B cell (primary cell): ENCODE measurements at regions not wholly inside any gene's neighbourhood (a gene's known extent, or its start where the extent isn't known, plus 50 kb on each side); places are given as distances from the start of the nearest gene placed in this dataset.

ENCODE experiments used
- ATAC-seq: fragments of 200-7000 bp; cut with Tn5 transposase; one replicate; pipeline ENCODE4 v1.10.0; 2021; ENCODE audit warnings: low read depth, mild to moderate bottlenecking, moderate number of reproducible peaks, moderate library complexity
- CTCF ChIA-PET: fragments of 350-600 bp; sonication (Branson Sonifier 250); formaldehyde crosslinking; loops from one replicate; lab custom pipeline; 2021; ENCODE audit warnings: antibody characterized with exemption, inconsistent platforms; lab: Charles Lee
- POLR2A ChIA-PET: fragments of 350-600 bp; sonication (Branson Sonifier 250); formaldehyde crosslinking; loops from one replicate; lab custom pipeline; 2021; ENCODE audit warnings: antibody characterized with exemption; lab: Charles Lee
- DNase-seq: peaks from one replicate; pipeline ENCODE4 v3.0.0; 2013
- H2AFZ ChIP-seq: 2 replicates; pipeline ENCODE4 v1.6.1; 2012; ENCODE audit warnings: mild to moderate bottlenecking, low read depth, low read length; ENCODE audit not compliant: insufficient read depth, poor library complexity, severe bottlenecking
- H3K27ac ChIP-seq, 2 donors: 1 replicate in 1 of 2; 2 replicates in 1 of 2; pipeline ENCODE4 v1.5.1; 2012 to 2013; ENCODE audit warnings: low read length in 2 of 2, mild to moderate bottlenecking in 2 of 2, moderate library complexity in 1 of 2
- H3K27me3 ChIP-seq, 4 experiments: fragments of 200-600 bp in 1 of 4; sonication (generic) in 1 of 4; replicated peaks in 1 of 4; 1 replicate in 2 of 4; 2 replicates in 2 of 4; pipeline versions ENCODE4 v1.6.1 to v1.7.0; 2013 to 2016; ENCODE audit warnings: low read length in 3 of 4, mild to moderate bottlenecking in 2 of 4, mixed read lengths in 1 of 4, moderate library complexity in 1 of 4; ENCODE audit not compliant: insufficient read depth in 4 of 4, control insufficient read depth in 3 of 4; ENCODE audit errors: control extremely low read depth in 1 of 4
- H3K36me3 ChIP-seq, 2 experiments: replicated peaks in 1 of 2; 1 replicate in 1 of 2; 2 replicates in 1 of 2; pipeline versions ENCODE4 v1.6.1 to v1.7.1; 2013; ENCODE audit warnings: low read length in 1 of 2; ENCODE audit not compliant: insufficient read depth in 2 of 2, control insufficient read depth in 1 of 2; ENCODE audit errors: control extremely low read depth in 1 of 2, extremely low read depth in 1 of 2
- H3K4me1 ChIP-seq, 2 donors: fragments of 200-600 bp in 1 of 2; sonication (generic) in 1 of 2; 1 replicate in 1 of 2; 2 replicates in 1 of 2; pipeline versions ENCODE4 v1.5.1 to v1.6.1; 2013 to 2017; ENCODE audit warnings: low read length in 2 of 2; ENCODE audit not compliant: control insufficient read depth in 2 of 2, insufficient read depth in 2 of 2
- H3K4me2 ChIP-seq: replicated peaks from 2 replicates; pipeline ENCODE3; 2012; ENCODE audit warnings: mild to moderate bottlenecking, low read depth, low read length; ENCODE audit not compliant: poor library complexity, severe bottlenecking
- H3K4me3 ChIP-seq, 5 experiments: fragments of 200-600 bp in 1 of 5; sonication (generic) in 1 of 5; 1 replicate in 3 of 5; 2 replicates in 2 of 5; pipeline versions ENCODE4 v1.5.1 to v1.7.0; 2011 to 2016; ENCODE audit warnings: low read length in 4 of 5, mild to moderate bottlenecking in 4 of 5, low read depth in 2 of 5, control low read depth in 1 of 5, moderate library complexity in 1 of 5; ENCODE audit not compliant: insufficient read depth in 1 of 5; ENCODE audit errors: control extremely low read depth in 1 of 5, extremely low read depth in 1 of 5
- H3K79me2 ChIP-seq: fragments of 200-600 bp; sonication (generic); one replicate; pipeline ENCODE4 v1.6.0; 2016; ENCODE audit warnings: low read length; ENCODE audit not compliant: control insufficient read depth, insufficient read depth
- H3K9ac ChIP-seq: fragments of 200-600 bp; sonication (generic); 2 replicates; pipeline ENCODE4 v1.6.1; 2017; ENCODE audit warnings: mild to moderate bottlenecking, low read length, moderate library complexity
- H3K9me3 ChIP-seq, 3 donors: one replicate each; pipeline versions ENCODE4 v1.6.1 to v1.7.1; 2013; ENCODE audit warnings: low read length in 2 of 3; ENCODE audit not compliant: control insufficient read depth in 2 of 3, insufficient read depth in 1 of 3; ENCODE audit errors: control extremely low read depth in 1 of 3
- H4K20me1 ChIP-seq: 2 replicates; pipeline ENCODE4 v1.6.0; 2012; ENCODE audit warnings: mild to moderate bottlenecking, low read length; ENCODE audit not compliant: insufficient read depth, control insufficient read depth, poor library complexity, severe bottlenecking
- H3K27ac Mint-ChIP-seq: one replicate; pipeline ENCODE4 v1.8.0; 2021; ENCODE audit warnings: mixed read lengths
- H3K27me3 Mint-ChIP-seq: one replicate; pipeline ENCODE4 v1.8.0; 2021; ENCODE audit warnings: mixed read lengths
- H3K4me1 Mint-ChIP-seq: one replicate; pipeline ENCODE4 v1.8.0; 2021; ENCODE audit warnings: mixed read lengths
- H3K4me3 Mint-ChIP-seq: one replicate; pipeline ENCODE4 v1.8.0; 2021; ENCODE audit warnings: mixed read lengths
- H3K9me3 Mint-ChIP-seq: one replicate; pipeline ENCODE4 v1.8.0; 2022; ENCODE audit warnings: mixed read lengths; ENCODE audit not compliant: insufficient read depth
- CTCF ChIP-seq: fragments of 200-600 bp; IDR thresholded peaks from one replicate; pipeline ENCODE4 v1.8.0; 2022; ENCODE audit warnings: antibody characterized with exemption, mild to moderate bottlenecking
- EZH2 ChIP-seq: IDR thresholded peaks from 2 replicates; pipeline ENCODE4 v1.6.1; 2012; ENCODE audit warnings: borderline replicate concordance, low read depth, mild to moderate bottlenecking, moderate library complexity, low read length; ENCODE audit not compliant: insufficient read depth, poor library complexity, severe bottlenecking
- WGBS: methylation state at CpG from one replicate; pipeline ENCODE4 v1.1.5; 2013; ENCODE audit warnings: missing lambda C conversion rate; ENCODE audit not compliant: insufficient coverage; 5-methylcytosine and 5-hydroxymethylcytosine counted together
- intact Hi-C: fragments of 100-400 bp; cut with micrococcal nuclease; formaldehyde crosslinking; loops from one replicate; pipeline ENCODE4 v1.10.0; 2022

- WGBS: 100% methylated on average over 2 of the region's 3 CpGs
- no peaks in the 10 kb centered on the region for H3K4me1 ChIP-seq
- H3K4me3 ChIP-seq: no peak overlapping the region
- Mint-ChIP-seq H3K4me3 (no peak overlapping the region), H3K4me1 (no peaks in the 10 kb centered on the region), H3K27me3 (no peaks in the 10 kb centered on the region), H3K27ac (no peak overlapping the region), H3K9me3 (no peaks in the 10 kb centered on the region)
- TF ChIP-seq EZH2 (no peak), CTCF (no peak)
- ChIA-PET CTCF (no interaction called here), POLR2A (no interaction called here)
- intact Hi-C loops: no loop called here
- no peaks in the 10 kb centered on the region for H4K20me1 ChIP-seq
- no peak overlapping the region for H3K9ac ChIP-seq
- no peak for DNase-seq
- no peaks in the 10 kb centered on the region for H3K27me3 ChIP-seq
- no peak overlapping the region for H3K4me2 ChIP-seq
- no peaks in the 10 kb centered on the region for H3K9me3 ChIP-seq
- no peak overlapping the region for H3K27ac ChIP-seq
- H3K79me2 ChIP-seq: no peaks in the 10 kb centered on the region
- no peak overlapping the region for H2AFZ ChIP-seq
- no peaks in the 10 kb centered on the region for H3K36me3 ChIP-seq
- ATAC-seq: no peak
Observed at GRCh38 chr15:92519709-92520108, 126.0 kb downstream of the ST8SIA2 start.
